Right atrium auricular region (tissue), 2 donors: ENCODE measurements at regions not wholly inside any gene's neighbourhood (a gene's known extent, or its start where the extent isn't known, plus 50 kb on each side); places are given as distances from the start of the nearest gene placed in this dataset.

Source experiments
- DNase-seq: peaks from one replicate; pipeline ENCODE4 v3.0.0-alpha.2; 2019; ENCODE audit warnings: low spot score
- H3K27ac ChIP-seq, 2 donors: fragments of 200-600 bp; sonication (generic); 1 replicate in 1 of 2; 2 replicates in 1 of 2; pipeline ENCODE4 v1.5.1; 2016 to 2019
- H3K27me3 ChIP-seq, 2 donors: fragments of 200-600 bp; sonication (generic); one replicate each; pipeline versions ENCODE4 v1.5.1 to v1.6.0; 2017 to 2019
- H3K36me3 ChIP-seq: fragments of 200-600 bp; sonication (generic); one replicate; pipeline ENCODE4 v1.5.1; 2016
- H3K4me1 ChIP-seq, 2 donors: fragments of 200-600 bp; sonication (generic); one replicate each; pipeline versions ENCODE4 v1.5.1 to v1.6.0; 2017 to 2019
- H3K4me3 ChIP-seq, 2 donors: fragments of 200-600 bp; sonication (generic); 1 replicate in 1 of 2; 2 replicates in 1 of 2; pipeline ENCODE4 v1.5.1; 2017 to 2019; ENCODE audit warnings: mild to moderate bottlenecking in 1 of 2, moderate library complexity in 1 of 2
- H3K9me3 ChIP-seq, 2 donors: fragments of 200-600 bp; sonication (generic); one replicate each; pipeline ENCODE4 v1.5.1; 2019
- CTCF ChIP-seq, 2 donors: fragments of 200-600 bp; sonication (generic); IDR thresholded peaks; one replicate each; pipeline ENCODE4 v1.5.1; 2019; ENCODE audit warnings: antibody characterized with exemption in 2 of 2

- no peak overlapping the region for H3K27ac ChIP-seq
Observed at GRCh38 chr1:96358057-96358456, 363.5 kb upstream of the PTBP2 start.

GRCh38 chr1:96360036-96360795, 361.4 kb upstream of the PTBP2 start:
- H3K27me3 ChIP-seq = no peaks in the 10 kb centered on the region

More at GRCh38 chr1:96358057-96358456, 363.5 kb upstream of the PTBP2 start:
- H3K36me3 ChIP-seq = no peaks in the 10 kb centered on the region
- no peak for TF ChIP-seq CTCF (IDR thresholded peaks at IDR 0.05)
- H3K4me3 ChIP-seq = no peak overlapping the region
- H3K4me1 ChIP-seq = no peaks in the 10 kb centered on the region
- DNase-seq = no peak
- H3K27me3 ChIP-seq = no peaks in the 10 kb centered on the region
- no peaks in the 10 kb centered on the region for H3K9me3 ChIP-seq

GRCh38 chr1:96361271-96361856, 360.2 kb upstream of the PTBP2 start:
- no peaks in the 10 kb centered on the region for H3K9me3 ChIP-seq
- DNase-seq = no peak
- no peaks in the 10 kb centered on the region for H3K27me3 ChIP-seq
- H3K27ac ChIP-seq = no peak overlapping the region
- no peak for TF ChIP-seq CTCF (IDR thresholded peaks at IDR 0.05)
- H3K4me3 ChIP-seq = no peak overlapping the region
- H3K4me1 ChIP-seq = no peaks in the 10 kb centered on the region
- H3K36me3 ChIP-seq = no peaks in the 10 kb centered on the region

More at GRCh38 chr1:96360036-96360795, 361.4 kb upstream of the PTBP2 start:
- no peaks in the 10 kb centered on the region for H3K4me1 ChIP-seq
- H3K9me3 ChIP-seq = no peaks in the 10 kb centered on the region
- DNase-seq = no peak
- no peaks in the 10 kb centered on the region for H3K36me3 ChIP-seq
- H3K4me3 ChIP-seq = no peak overlapping the region
- no peak for TF ChIP-seq CTCF (IDR thresholded peaks at IDR 0.05)
- no peak overlapping the region for H3K27ac ChIP-seq

GRCh38 chr1:96361961-96362360, 359.6 kb upstream of the PTBP2 start:
- Histone ChIP-seq H3K27ac (no peak overlapping the region), H3K36me3 (no peaks in the 10 kb centered on the region), H3K4me1 (no peaks in the 10 kb centered on the region), H3K9me3 (no peaks in the 10 kb centered on the region), H3K4me3 (no peak overlapping the region), H3K27me3 (no peaks in the 10 kb centered on the region)
- DNase-seq = no peak
- no peak for TF ChIP-seq CTCF (IDR thresholded peaks at IDR 0.05)

- no peak overlapping the region for H3K27ac ChIP-seq
- H3K36me3 ChIP-seq = no peaks in the 10 kb centered on the region
- no peaks in the 10 kb centered on the region for H3K4me1 ChIP-seq
- no peak overlapping the region for H3K4me3 ChIP-seq
- DNase-seq = no peak
- TF ChIP-seq CTCF (IDR thresholded peaks at IDR 0.05) = no peak
- H3K27me3 ChIP-seq = no peaks in the 10 kb centered on the region
- no peaks in the 10 kb centered on the region for H3K9me3 ChIP-seq
Observed at GRCh38 chr1:96362623-96363022, 359.0 kb upstream of the PTBP2 start.
